ENCODE measurements at regions not wholly inside any gene's neighbourhood (a gene's known extent, or its start where the extent isn't known, plus 50 kb on each side); places are given as distances from the start of the nearest gene placed in this dataset.

DNA sequence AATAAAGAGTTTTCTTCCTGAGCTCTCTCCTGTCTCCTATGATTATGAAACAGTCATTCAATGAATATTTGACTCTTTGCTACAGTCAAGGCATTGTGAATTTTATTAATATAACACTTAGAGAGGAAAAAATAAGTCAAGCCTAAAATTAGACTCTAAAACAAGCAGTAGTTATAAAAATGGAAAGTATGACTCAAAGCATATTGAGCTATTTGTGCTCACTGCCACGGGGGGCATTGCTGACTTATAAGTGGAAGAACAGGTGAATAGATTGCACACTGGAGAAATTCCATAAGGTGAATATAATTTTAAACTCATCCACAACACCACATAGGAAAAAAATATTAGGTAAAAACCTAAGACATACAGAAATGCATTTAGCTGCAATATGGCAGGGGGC is 87.7 kb upstream of the CCDC196 start:
- TF ChIP-seq, protein P1, sequence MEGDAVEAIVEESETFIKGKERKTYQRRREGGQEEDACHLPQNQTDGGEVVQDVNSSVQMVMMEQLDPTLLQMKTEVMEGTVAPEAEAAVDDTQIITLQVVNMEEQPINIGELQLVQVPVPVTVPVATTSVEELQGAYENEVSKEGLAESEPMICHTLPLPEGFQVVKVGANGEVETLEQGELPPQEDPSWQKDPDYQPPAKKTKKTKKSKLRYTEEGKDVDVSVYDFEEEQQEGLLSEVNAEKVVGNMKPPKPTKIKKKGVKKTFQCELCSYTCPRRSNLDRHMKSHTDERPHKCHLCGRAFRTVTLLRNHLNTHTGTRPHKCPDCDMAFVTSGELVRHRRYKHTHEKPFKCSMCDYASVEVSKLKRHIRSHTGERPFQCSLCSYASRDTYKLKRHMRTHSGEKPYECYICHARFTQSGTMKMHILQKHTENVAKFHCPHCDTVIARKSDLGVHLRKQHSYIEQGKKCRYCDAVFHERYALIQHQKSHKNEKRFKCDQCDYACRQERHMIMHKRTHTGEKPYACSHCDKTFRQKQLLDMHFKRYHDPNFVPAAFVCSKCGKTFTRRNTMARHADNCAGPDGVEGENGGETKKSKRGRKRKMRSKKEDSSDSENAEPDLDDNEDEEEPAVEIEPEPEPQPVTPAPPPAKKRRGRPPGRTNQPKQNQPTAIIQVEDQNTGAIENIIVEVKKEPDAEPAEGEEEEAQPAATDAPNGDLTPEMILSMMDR (IDR thresholded peaks at IDR 0.05), result no peak
- no peak overlapping the region for H3K27ac ChIP-seq
- no peaks in the 10 kb centered on the region for H3K4me1 ChIP-seq
- no peak for DNase-seq (ENCODE audit: low spot score in 2 of 2)
- H3K4me3 ChIP-seq, result no peak overlapping the region
- intact Hi-C loops (cut with DNase I), result no loop called here
- H3K9me3 ChIP-seq, result no peaks in the 10 kb centered on the region
- no peaks in the 10 kb centered on the region for H3K27me3 ChIP-seq
- H3K36me3 ChIP-seq, result no peaks in the 10 kb centered on the region

DNA sequence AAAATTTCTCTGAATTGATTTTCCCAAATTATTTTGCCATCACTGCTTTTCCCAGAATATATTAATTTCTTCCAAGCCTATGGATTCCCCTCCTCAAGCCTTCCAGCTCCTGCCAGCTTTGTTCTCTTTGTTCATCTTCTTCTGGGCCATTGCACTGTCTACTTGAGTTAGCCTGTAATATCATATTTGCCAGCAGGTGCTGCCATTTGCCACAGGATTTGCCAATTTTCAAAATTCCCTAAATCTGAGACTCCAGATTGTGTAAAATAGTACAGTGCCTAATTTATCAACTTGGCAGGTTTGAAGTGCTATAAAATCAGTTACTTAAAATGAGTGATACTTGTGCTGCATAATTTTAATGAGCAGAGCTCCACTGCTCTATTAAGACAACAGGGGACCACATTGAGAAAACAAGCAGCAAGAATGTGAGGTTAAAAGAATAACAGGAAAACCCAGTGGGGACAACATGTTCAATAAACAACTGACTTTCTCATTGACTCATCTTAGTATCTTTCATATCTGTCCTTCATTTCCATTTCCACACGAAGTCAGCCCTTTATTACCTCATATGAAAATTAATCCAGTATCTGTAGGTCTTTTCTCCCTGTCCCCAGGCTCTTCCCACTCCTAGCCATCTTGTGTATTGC is 84.6 kb upstream of the CCDC196 start:
- no peaks in the 10 kb centered on the region for H3K27me3 ChIP-seq
- no peaks in the 10 kb centered on the region for H3K4me1 ChIP-seq
- DNase-seq (ENCODE audit: low spot score in 2 of 2), result no peak
- H3K27ac ChIP-seq, result no peak overlapping the region
- H3K4me3 ChIP-seq, result no peak overlapping the region
- TF ChIP-seq, protein P1 (IDR thresholded peaks at IDR 0.05), result no peak
- no peaks in the 10 kb centered on the region for H3K9me3 ChIP-seq
- no peaks in the 10 kb centered on the region for H3K36me3 ChIP-seq
- intact Hi-C loops (cut with DNase I), result loop anchor here (1.0 kb wide), 1 partner anchor 40 kb away; no protein-coding TSS in a partner anchor

DNA sequence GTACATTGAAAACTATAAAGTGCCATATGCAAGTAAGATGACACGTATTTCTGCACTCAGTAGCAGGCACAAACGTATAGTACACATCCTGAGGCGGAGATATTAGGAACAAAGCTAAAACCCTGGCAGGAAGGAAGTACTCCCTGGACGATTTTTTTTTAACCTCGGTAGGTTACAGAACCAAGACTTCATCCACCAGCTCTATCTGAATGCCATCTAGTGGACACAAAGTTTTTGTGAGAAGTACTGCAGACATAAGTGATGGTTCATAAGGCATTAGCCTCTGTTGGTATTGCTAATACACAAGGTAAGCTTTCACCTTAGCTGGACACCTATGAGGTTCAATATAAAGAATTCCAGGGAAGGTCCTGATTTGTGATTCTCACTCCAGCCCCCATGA is 83.0 kb upstream of the CCDC196 start:
- Histone ChIP-seq H3K9me3 (no peaks in the 10 kb centered on the region), H3K27ac (no peak overlapping the region), H3K27me3 (no peaks in the 10 kb centered on the region), H3K4me1 (no peaks in the 10 kb centered on the region), H3K36me3 (no peaks in the 10 kb centered on the region), H3K4me3 (no peak overlapping the region)
- TF ChIP-seq, protein P1 (IDR thresholded peaks at IDR 0.05), result peak in 2 of 3 experiments; percentile 26 to 44
- no peak for DNase-seq (ENCODE audit: low spot score in 2 of 2)
- intact Hi-C loops (cut with DNase I), result no loop called here

DNA sequence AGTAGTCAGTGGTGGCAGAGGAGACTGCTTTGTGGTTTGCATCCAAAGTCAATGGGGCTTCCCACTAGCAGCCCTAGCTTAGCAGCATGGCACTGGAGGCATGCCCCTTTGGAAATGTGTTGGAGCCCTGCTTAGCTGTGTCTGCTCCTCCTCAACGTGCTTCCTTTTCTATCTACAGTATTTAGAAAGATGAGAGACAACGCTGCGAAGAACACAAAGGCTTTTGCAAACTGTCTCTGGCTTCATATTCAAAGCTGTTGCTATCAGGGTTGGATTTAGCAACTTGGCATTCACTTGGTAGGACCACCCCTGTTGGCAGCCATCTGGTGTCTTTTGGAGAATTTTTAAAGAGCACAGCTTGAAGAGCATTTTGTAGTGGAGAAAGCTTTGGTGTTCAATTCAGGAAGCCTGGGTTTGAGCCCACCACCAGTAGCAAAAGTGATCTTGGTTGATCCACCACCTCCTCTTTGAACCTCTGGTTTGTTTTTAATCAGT is 82.1 kb upstream of the CCDC196 start:
- Histone ChIP-seq H3K9me3 (no peaks in the 10 kb centered on the region), H3K27ac (no peak overlapping the region), H3K36me3 (no peaks in the 10 kb centered on the region), H3K27me3 (no peaks in the 10 kb centered on the region), H3K4me1 (no peaks in the 10 kb centered on the region), H3K4me3 (no peak overlapping the region)
- TF ChIP-seq, protein P1 (IDR thresholded peaks at IDR 0.05), result no peak
- intact Hi-C loops (cut with DNase I), result no loop called here
- DNase-seq (ENCODE audit: low spot score in 2 of 2), result no peak

DNA sequence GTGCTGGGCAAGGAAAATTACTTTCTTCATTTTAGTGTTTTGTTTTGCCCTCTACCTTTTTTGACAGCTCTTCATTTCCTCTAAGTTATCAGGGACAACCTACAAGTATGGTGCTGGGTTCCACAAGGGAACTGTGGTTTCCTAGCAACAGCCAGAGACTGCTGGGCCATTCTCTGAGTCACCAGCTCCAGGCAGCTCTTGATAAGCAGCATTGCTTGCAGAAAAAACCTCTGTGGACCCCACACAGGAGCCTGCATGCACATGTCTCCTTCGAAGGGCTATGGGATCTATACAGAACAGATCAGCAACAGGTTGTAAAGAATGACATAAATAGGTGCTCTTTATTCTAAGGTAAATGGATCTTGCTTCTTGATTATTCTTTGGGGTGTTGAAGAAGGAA is 81.0 kb upstream of the CCDC196 start:
- Histone ChIP-seq H3K4me1 (no peaks in the 10 kb centered on the region), H3K36me3 (no peaks in the 10 kb centered on the region), H3K27ac (no peak overlapping the region), H3K9me3 (no peaks in the 10 kb centered on the region), H3K4me3 (no peak overlapping the region), H3K27me3 (no peaks in the 10 kb centered on the region)
- no peak for DNase-seq (ENCODE audit: low spot score in 2 of 2)
- TF ChIP-seq, protein P1 (IDR thresholded peaks at IDR 0.05), result no peak
- intact Hi-C loops (cut with DNase I), result no loop called here

Measured in ascending aorta (tissue), 2 donors.